ENCODE measurements at regions not wholly inside any gene's neighbourhood (a gene's known extent, or its start where the extent isn't known, plus 50 kb on each side); places are given as distances from the start of the nearest gene placed in this dataset.
A peak's percentile ranks its signal among the peaks of the same experiment; 100 is the strongest.

DNA sequence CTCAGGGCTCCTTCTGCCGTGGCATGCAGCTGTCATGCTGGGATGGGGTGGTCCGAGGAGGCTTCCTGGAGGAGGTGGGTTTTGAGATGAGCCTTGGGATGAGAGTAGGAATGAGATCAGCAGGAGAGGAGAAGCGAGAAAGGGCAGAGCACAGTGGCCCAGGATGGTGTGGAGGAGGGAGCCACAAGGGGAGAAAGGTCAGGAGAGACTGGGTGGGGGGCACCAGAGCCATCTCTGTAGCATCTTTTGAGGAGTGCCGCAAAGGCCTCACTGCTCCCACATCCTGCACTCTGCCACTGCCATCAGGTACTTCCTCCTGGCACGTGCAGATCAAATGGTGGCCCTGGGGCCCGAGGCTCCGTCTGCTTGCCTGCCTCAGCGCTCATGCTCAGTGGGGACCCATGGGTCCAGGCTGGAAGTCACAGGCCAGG lies 150.2 kb downstream of the MACROH2A1 start:
- no peak for DNase-seq

DNA sequence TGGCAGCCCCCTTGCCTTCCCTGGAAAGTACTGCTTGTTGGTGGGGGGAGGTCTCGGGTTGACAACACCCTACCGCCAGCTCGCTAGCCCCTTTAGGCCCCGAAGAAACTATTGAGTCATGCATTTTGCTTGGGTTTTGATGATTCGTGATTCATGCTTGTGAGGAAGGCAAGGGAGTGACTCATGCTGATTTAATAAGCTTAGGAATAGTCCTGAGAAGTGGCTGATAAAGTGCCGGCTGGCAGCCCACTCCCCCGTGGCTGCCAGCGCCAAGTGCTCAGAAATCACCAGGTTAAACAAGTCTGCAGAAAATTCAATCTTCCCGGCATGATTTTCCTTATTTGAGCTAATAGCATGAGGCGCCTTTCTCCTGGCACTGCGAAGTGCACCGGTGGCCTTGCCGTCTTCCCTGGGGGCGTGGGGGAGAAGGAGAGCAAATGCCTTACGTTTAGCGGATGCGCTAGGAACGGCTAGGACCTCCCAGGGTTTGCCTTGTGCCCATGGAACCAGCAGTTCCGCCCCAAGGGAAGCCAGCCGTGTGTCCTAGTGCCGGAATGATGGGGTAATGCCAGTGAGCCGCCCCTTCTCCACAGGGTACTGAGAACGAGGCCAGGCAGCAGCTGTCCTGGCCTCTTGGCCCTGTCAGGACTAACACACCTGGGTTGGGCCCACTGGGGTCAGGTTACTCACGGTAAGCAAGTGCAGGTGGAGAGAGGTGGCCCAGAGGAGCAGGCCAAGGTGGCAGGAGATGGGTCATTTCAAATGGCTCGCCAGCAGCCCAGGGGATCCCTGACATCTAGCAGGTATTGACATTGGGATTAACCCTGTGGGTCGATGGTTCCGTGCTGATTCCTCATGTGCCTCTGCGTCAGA lies 151.9 kb downstream of the MACROH2A1 start:
- DNase-seq: no peak

DNA sequence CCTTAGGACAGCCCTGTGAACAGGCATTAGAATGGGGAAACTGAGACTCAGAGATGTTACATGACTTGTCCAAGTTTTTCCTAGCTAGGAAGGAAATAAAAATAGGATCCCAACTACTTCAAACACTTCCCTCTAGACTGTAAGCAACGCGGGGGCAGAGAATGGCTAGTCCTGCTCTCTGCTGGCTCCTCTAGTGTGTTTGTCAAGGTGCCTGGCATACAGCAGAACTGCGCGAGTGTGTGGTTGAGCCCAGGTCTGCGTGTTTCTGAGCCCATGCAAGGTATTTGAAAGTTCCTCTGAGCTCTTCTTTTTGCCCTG lies 152.5 kb downstream of the MACROH2A1 start:
- no peak for DNase-seq

DNA sequence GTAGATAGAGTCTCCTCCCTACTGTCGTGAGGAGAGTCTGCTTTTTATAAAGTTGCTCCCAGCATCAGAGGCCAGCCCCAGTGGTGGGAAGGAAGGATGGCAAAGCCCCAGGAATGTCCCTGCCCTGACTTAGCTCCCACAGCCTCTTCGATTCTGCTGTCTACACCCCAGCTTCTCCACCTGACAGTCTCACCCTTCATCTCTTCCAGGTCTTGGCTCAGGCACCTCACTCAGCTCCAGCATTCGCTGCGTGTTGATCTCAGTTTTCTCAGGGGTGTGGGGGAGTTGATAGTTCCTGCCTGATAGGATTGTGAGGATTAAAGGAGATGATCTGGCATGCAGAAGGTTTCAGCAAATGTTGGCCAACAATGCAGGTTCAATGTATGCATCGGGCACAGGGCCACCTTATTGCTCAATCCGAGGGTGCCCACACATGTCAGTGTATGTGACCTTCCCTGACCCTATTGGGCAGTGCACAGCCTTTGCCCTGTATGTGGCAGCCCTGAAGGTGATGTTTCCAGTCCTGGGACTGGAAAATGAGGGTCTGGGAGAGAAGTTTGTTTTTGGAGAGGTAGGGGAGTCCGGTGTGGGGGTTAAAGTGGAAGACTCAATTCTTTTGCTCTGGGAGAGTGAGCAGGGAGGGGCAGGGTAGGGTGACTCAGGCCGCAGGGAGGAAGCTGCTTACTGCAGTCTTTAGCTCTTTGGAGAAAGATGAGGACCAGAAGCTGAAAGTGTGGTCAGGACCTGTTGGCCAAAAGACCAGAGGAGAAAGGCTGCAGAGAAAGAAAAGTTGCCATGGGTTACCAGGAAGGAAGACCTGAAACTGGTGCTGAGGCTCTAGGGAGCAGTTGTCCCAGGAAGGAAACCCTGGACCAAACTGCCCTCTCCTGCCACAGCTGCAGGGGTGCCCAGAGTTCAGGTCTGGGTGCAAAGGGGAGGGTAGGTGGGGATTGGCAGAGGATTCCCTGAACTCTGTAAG lies 153.2 kb downstream of the MACROH2A1 start:
- DNase-seq: no peak

DNA sequence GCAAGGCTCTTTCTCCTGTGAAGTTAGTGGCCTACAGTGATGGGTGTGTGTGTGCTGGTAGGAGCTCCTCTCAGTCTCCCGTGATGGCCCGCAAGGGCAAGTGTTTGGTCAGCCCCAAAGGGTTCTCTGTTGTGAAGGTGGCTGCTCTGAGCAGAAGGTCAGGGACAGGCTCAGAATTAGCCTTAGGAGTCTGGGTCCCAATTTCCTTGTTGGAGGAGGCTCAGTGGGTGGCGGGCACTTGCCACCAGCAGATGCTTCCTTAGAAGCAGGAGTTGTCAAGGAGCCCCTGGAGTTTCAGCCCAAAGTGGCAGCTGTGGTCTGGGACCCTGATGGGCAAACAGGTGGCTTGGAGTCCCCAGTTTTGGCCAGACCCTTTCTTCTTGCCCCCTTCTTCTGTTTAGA lies 154.4 kb downstream of the MACROH2A1 start:
- no peak for DNase-seq

DNA sequence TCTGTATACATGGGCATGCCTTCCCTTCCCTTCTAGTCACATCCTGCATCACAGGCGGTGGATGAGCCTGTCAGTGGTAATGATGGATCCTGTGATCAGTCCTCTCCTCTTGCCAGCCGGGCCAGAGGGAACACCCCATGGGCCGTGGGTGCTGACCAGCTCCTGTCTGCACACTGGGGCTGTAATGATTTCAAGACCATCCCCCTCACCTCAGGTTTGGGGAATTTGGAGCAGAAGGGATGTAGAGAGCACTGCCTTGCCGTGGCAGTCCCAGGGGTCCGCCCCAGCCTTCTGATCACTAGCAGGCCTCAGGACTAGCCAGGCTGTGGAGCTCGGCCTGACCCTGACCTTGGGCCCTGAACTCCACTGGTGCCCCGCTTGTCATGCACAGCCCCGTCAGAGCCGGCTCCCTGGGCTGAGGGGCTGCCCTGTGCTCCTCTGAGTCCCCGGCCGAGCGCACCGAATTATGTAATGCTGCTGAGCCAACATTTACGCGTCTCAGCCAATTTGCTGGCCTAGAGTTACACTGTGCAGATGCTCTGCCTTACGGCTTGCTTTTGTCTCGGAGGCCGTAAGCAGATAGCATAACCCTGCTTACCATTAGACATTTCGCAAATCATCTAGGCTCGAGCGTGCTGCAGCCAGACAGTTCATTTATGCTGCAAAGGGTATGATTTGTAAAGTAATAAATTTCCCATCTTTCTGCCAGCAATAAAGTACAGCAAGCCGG lies 155.3 kb downstream of the MACROH2A1 start:
- DNase-seq: peak; percentile 72 to 79

DNA sequence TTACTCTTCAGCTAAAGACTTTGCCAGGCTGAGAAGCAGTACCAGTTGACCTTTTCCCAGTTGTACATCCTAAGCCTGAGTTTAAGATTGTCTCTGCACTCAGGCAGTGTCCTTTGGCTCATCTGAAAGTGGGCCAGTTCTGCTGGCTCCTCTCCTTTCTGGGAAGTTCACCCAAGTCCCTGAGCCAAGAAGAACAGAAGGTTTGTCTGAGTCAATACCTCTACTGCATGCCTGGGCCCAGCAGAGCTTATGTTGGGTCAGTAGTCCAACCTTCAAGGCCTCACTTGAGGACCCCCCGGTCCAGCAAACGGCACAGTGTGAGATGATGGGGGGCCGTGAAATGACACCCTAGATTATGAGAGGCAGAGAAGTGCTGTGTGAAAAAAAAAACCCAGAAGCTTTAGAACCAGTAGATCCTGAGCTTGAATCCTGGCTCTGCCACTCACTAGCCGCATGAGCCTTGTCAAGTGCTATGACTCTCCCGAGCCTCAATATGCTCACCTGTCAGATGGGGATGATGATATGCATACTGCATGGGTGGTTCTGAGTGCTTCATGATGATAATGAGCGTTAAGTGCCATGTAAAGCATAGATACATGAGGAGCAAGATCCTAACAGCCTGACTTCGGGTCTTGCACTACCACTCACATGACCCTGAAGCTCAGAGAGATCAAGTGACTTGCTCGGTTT lies 156.0 kb downstream of the MACROH2A1 start:
- DNase-seq: no peak

DNA sequence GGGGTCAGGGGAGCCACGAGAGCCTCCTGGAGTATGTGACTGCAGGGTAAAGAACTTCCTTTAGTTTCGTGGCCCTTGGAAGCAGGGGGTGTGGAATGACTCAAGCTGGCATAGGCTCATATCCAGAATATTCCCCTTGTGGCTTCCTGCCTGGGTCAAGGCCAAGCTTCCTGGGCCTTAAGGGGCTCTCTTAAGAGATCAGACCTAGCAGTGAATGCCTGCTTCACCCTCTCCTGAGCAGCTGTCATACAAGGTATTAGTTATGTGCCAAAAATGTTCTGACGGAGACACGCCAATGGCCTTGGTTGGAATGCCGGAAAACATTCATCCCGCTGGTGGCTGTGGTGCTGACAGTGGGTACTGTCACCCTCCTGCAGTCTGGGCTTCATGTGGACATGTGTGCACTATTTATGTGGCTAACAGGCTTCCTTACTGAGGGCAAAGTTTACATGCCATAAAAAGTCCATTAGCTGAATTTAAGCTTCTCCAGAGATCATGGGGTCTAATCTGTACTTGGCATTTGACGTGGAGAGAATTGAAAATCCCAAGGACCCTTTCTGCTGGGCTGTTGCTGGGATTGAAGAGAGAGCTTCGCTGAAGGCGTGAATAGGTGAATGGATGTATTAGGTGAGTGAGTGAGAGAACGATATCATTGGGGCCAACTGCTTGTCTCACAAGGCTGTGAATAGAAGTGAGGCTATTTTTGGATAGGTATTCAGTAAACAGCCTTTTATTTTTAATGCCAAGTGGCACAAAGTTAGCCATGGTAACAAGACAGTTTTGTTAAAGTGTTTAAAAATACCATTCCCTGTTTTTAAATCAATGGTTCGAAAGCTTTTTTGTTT lies 156.8 kb downstream of the MACROH2A1 start:
- DNase-seq: no peak

DNA sequence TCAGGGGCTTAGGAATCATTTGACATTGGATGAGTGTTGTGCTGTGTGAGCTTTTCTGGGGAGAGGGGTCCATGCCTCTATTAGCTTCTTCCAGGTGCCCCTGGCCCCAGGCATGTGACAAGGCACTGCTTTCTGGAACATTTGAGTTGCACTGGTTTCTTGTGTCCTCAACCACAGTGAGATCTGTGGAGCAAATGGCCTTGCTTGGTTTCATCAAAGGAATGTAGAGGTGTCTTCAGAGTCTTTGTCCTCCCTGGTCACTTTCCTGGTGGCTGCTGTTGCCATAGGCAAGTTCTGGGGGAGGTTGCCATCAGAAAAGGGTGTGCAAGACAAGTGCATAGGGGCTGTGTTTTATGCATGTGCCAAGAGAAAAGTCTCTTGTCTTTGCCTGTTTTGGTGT lies 157.5 kb downstream of the MACROH2A1 start:
- DNase-seq: no peak

DNA sequence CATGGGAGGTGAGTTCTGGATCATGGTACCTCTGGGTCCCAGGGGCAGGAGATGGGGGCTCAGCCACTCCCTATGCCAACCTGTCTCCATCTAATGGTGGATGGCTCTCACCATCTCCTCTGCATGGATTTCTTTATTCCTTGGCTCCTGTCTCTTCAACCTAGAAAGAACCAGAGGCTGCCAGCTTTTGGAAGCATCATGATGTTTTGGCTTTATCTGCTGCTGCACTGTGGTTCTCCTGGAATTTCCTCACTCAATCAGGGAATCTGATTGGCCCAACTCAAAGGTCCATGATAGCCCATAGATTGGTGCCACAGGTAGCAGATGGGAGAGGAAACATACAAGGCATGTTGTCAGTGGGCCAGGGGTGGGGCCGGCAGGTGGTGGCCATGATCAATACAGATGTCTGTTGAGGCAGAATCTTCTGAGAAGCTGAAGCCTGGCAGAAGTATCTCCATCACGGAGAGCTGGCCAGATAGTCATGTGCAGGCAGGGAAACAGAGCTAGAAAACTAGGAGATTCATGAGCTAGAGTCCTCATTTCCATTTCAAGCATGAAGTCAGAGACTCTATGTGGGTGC lies 158.2 kb downstream of the MACROH2A1 start:
- no peak for DNase-seq

DNA sequence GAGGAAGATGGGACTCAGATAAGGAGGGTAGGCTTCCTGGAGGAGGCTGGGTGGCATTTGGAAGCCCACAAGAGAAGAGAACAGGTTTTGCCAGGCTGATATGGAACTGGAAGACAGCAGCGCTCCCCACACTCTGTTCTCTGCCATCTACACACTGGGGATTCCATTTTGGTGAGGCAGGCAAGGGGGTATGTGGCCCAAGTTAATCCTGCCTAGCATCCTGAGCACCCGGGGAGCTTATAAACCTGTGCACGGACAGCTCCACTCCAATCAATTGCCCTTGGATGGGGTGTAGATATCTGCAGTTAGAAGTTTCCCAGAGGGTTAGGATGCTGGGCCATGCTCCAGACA lies 158.8 kb downstream of the MACROH2A1 start:
- DNase-seq: no peak

DNA sequence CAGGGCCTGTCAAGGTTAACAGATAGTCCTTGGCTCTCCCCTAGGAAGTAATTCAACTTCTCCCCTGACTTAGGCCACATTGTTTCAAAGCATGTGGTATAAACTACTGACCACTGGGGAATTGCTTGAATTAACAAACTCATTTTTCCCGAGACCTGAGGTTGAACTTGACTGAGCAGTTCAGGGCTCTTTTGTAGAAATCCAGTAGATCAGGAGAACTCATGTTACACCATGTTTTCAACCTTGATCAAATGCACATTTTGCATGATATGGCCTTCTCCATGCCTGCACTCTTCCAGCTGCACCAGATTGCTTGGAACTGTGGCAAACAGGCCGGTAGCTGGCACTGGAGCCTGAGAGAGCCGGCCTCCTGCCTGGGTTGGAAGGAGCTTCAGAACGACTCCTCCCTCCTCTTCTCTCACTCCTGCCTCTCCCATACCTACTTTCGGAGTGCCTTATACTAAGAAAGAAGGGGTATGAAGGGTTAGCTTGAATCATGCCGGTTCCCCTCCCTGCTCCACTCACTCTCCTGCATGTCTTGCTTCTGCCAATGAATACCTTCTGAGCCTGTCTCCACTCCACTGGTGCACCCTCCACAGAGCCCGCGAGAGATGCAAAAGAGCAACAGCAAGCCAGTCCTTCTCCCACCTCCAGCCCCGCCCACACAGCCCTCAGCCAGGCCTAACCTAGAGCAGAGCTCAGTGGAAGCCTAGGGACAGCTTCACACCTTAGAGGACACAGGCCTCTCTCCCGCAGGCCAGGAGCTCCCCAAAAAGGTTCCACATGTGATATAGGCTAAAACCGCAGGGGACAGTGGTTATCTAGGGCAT lies 159.4 kb downstream of the MACROH2A1 start:
- DNase-seq: no peak

DNA sequence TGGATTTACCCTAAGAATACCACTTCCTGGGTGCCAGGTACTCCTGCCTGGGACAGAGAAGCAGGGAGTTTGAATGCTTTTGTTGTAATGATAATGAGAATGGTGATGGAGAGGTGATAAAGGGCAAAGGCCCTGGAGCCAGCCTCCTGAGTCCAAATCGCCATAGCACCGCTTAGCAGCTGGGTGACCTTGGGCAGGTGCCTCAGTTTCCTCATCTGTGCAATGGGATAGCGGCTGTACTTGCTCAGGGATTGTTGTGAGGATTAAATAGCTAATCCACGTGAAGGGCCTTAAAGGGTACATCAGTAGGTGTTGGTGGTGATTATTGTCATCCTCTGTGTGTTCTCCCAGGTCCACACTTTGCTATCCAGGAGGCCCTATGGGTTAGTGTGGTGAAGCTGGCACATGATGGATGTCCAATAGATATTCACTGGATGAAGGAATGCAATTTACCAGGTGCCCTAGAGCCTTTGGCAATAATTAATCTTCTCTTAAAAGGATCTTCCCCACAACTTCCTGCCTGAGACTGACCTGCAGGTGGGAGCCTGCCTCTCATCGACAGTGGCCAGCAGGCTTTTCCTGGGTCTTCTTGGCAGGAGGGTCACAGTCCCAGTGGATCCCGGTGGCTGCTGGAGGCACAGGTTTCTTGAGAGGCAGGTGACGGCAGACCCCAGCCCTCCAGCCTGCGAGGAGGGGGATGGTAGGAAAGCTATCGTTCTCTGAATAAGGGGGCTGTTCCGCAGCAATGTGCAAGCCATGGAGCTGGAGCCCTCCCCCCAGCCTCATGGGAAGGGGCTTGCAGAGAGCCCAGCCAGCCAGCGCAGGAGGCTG lies 160.2 kb downstream of the MACROH2A1 start:
- DNase-seq: no peak

DNA sequence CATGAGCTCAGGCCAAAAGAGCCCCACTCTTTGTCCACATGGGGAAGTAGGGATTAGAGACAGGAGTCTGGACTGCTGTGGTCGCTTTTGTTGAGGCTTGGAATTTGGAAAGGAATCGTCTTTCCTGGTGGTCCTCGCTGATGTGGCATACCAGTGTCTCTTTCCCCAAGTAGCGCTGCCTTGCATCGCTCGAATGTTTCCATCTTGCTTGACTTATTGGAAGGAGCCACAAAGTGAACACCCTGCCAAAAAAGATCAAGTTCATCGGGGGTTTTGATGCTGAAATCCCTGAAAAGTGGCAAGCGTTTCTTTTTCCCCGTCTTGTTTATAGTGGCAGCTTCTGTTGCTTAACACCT lies 161.3 kb downstream of the MACROH2A1 start:
- DNase-seq: no peak

DNA sequence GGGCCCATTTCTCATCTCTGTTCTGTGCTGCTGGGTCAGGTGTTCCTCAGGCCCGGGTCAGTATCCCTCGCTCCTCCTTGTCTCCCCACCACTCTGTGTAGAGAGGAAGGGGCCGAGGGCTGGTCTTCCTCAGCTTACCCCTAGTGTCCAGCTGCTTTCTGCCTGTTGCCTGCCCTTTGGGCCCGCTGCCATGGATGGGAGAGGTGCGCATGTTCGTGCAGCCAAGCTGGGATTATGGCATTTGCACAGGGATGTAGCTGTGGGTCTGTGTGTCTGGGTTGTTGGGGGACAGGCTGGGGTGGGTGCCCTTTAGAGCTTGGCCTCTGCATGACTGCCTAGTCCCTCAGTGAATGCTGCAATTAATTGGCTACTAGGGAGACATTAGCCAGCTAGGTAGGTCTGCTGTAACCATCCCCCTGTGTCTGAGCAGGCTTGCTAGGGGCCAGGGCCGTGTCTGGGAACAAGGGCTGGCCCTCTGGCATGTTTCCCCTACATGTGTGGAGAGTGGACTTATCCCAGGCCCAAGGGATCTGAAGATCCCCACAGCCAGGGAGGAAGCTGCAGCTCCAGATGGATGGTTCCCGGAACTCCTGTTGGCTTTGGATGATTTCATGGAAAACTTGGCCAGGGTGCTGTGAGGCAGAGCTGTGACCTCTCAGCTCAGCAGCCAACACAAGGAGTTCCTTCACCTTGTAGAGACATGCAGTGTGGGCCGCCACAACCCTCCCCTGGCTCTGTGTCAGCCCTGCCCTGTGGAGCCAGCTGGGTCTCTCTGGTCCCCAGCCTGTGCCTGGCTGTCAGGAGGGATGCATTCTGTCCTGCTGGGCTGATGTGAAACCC lies 161.9 kb downstream of the MACROH2A1 start:
- DNase-seq: no peak

DNA sequence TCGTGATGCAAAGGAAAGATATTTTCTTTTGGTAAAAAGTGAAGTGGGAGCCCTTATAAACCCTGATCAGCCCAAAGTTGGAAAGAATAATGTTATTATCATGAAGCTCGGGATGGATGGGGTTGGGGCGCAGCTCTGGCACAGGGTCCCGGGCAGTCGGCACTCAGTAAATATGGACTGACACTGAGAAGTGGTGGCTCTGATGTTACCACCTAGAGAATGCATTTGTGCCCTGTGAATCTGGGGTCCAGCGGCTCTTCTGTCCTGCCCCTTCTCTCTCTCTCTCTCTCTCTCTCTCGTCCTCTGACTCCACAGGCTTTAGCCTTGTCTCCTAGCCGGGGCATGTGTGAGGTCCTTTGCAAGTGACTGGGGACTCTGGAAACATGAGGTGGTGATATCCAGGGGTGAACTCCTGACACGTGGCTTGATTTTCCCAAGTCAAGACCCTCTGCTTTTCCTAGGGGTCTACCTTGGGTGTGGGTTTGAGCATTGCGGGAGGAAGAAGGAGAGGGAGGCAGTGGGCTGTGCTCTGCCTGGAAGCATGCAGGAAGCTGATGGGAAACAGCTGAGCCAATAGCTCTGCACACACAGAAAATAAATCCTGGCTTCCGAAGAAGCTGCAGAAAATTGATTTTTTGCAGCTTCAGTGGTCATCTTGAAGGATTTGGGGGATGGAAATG lies 162.7 kb downstream of the MACROH2A1 start:
- no peak for DNase-seq

Measured in right lung (tissue), 2 donors.